ENCODE measurements at regions not wholly inside any gene's neighbourhood (a gene's known extent, or its start where the extent isn't known, plus 50 kb on each side); places are given as distances from the start of the nearest gene placed in this dataset.

DNA sequence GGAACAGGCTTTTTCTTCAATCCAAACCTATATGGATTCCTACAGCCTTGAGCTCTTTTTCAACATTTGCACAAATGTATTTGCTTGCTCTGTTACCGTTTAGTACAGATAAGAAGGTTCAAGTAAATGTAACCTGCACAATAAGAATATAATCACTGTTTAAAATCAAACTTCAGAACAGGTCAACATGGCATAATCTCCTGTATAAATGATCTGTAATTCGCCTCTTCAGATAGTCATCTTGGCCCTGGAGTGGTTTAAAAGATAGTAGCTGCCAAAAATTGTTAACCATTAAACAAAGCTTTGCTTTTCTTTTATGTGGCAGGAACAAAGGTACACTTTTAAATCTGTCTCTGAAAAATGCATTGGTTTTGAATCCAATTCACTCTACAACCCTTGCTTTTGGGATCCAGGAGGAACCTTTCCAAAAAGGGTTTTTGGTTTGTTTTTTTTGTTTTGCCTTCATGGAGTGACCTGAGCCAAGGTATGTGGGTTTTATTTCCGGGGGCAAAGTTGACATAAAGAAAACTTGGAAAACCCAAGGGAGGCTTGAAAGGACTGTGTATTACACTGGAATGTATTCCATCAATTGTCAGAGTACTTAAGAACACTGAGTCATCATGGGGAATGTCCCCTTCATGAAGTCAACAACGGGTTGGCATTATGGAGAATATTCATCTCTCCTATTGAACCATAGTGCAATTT lies 210.4 kb upstream of the HCCS start:
- TF ChIP-seq, protein P1, sequence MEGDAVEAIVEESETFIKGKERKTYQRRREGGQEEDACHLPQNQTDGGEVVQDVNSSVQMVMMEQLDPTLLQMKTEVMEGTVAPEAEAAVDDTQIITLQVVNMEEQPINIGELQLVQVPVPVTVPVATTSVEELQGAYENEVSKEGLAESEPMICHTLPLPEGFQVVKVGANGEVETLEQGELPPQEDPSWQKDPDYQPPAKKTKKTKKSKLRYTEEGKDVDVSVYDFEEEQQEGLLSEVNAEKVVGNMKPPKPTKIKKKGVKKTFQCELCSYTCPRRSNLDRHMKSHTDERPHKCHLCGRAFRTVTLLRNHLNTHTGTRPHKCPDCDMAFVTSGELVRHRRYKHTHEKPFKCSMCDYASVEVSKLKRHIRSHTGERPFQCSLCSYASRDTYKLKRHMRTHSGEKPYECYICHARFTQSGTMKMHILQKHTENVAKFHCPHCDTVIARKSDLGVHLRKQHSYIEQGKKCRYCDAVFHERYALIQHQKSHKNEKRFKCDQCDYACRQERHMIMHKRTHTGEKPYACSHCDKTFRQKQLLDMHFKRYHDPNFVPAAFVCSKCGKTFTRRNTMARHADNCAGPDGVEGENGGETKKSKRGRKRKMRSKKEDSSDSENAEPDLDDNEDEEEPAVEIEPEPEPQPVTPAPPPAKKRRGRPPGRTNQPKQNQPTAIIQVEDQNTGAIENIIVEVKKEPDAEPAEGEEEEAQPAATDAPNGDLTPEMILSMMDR (IDR thresholded peaks at IDR 0.05; ENCODE audit: low read depth, low read length): no peak
- Histone ChIP-seq H3K36me3 (no peaks in the 10 kb centered on the region), H3K4me1 (ENCODE audit: low read depth) (no peaks in the 10 kb centered on the region), H3K9me3 (ENCODE audit: low read depth) (no peaks in the 10 kb centered on the region), H3K27ac (no peak overlapping the region), H3K4me3 (no peak overlapping the region), H3K27me3 (no peaks in the 10 kb centered on the region)
- peak in 1 of 2 donors; percentile 40 for DNase-seq (ENCODE audit: low read depth in 1 of 2, low spot score in 1 of 2)

- no peak for DNase-seq (ENCODE audit: low read depth in 1 of 2, low spot score in 1 of 2)
- Histone ChIP-seq H3K27ac (no peak overlapping the region), H3K9me3 (ENCODE audit: low read depth) (peaks cover 4% of the 10 kb centered on the region), H3K27me3 (no peaks in the 10 kb centered on the region), H3K4me1 (ENCODE audit: low read depth) (no peaks in the 10 kb centered on the region), H3K4me3 (no peak overlapping the region), H3K36me3 (no peaks in the 10 kb centered on the region)
- TF ChIP-seq, protein P1 (IDR thresholded peaks at IDR 0.05; ENCODE audit: low read depth, low read length): no peak
Observed at GRCh38 chrX:10901290-10901633, 209.9 kb upstream of the HCCS start.

DNA sequence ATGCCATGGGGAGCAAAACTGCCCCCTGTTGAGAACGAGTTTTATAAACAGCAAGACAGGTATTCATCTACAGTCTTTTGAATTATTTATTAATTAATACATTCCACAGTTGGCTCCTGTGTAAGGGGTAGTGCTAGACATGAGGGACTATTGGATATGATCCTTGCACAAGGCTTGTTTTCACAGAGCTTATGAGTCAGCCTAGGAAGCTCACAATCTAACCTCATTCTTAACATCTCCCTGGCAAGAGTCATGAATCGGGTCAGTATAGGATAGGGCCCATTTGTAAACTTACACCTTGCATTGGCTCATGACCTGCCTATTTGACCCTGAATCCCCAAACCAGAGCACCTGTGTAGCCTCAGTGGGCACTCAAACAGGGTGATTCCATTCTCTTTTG lies 209.1 kb upstream of the HCCS start:
- Histone ChIP-seq H3K4me1 (ENCODE audit: low read depth) (no peaks in the 10 kb centered on the region), H3K27me3 (no peaks in the 10 kb centered on the region), H3K4me3 (no peak overlapping the region), H3K27ac (no peak overlapping the region), H3K36me3 (no peaks in the 10 kb centered on the region), H3K9me3 (ENCODE audit: low read depth) (peaks cover 4% of the 10 kb centered on the region)
- DNase-seq (ENCODE audit: low read depth in 1 of 2, low spot score in 1 of 2): peak in 1 of 2 donors; percentile 51
- TF ChIP-seq, protein P1 (IDR thresholded peaks at IDR 0.05; ENCODE audit: low read depth, low read length): no peak

DNA sequence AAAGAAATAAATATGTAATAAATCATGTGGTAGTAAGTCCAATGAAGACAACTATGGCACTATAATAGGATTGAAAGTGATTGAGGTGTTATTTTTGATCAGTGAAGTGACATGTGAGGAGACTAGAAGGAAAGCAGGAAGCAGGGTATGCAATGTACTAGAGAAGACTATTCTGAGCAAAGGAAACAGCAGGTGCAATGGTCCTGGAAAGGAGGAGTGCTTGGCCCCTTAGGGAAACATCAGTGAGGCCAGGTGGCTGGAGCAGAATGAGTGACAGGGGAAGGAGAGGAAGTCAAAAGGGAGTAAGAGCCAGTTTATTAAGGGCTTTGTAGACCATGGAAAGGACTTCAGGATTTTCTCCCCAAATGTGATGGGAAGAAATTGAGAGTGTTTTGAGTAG lies 207.6 kb upstream of the HCCS start:
- Histone ChIP-seq H3K27me3 (no peaks in the 10 kb centered on the region), H3K27ac (no peak overlapping the region), H3K9me3 (ENCODE audit: low read depth) (peaks cover 4% of the 10 kb centered on the region), H3K36me3 (no peaks in the 10 kb centered on the region), H3K4me1 (ENCODE audit: low read depth) (no peaks in the 10 kb centered on the region), H3K4me3 (no peak overlapping the region)
- TF ChIP-seq, protein P1 (IDR thresholded peaks at IDR 0.05; ENCODE audit: low read depth, low read length): no peak
- DNase-seq (ENCODE audit: low read depth in 1 of 2, low spot score in 1 of 2): no peak

- Histone ChIP-seq H3K4me1 (ENCODE audit: low read depth) (no peaks in the 10 kb centered on the region), H3K4me3 (no peak overlapping the region), H3K27me3 (no peaks in the 10 kb centered on the region), H3K27ac (no peak overlapping the region), H3K36me3 (no peaks in the 10 kb centered on the region), H3K9me3 (ENCODE audit: low read depth) (peaks cover 4% of the 10 kb centered on the region)
- peak in 1 of 2 donors; percentile 35 for DNase-seq (ENCODE audit: low read depth in 1 of 2, low spot score in 1 of 2)
- TF ChIP-seq, protein P1 (IDR thresholded peaks at IDR 0.05; ENCODE audit: low read depth, low read length): no peak
Observed at GRCh38 chrX:10904220-10904619, 206.9 kb upstream of the HCCS start.

All from cardiac muscle cell (in vitro differentiated cells and primary cell).